Effector memory CD8-positive, alpha-beta T cell (primary cell): ENCODE measurements at regions not wholly inside any gene's neighbourhood (a gene's known extent, or its start where the extent isn't known, plus 50 kb on each side); places are given as distances from the start of the nearest gene placed in this dataset.
A peak's percentile ranks its signal among the peaks of the same experiment; 100 is the strongest.

Experiments used
- ATAC-seq: fragments of 150-1000 bp; cut with Tn5 transposase; replicated peaks from 2 replicates; pipeline ENCODE4 v1.10.0; 2021; ENCODE audit warnings: mild to moderate bottlenecking, moderate library complexity
- DNase-seq, 3 experiments: peaks; one replicate each; pipeline ENCODE4 v3.0.0; 2021
- H3K27ac Mint-ChIP-seq, 2 donors: one replicate each; pipeline ENCODE4 v1.8.0; 2022; ENCODE audit warnings: mild to moderate bottlenecking in 2 of 2, mixed read lengths in 2 of 2, moderate library complexity in 2 of 2
- H3K27me3 Mint-ChIP-seq, 2 donors: one replicate each; pipeline ENCODE4 v1.8.0; 2022; ENCODE audit warnings: mixed read lengths in 2 of 2
- H3K36me3 Mint-ChIP-seq: one replicate; pipeline ENCODE4 v1.8.0; 2022; ENCODE audit warnings: mild to moderate bottlenecking, moderate library complexity, mixed read lengths; ENCODE audit not compliant: insufficient read depth
- H3K4me1 Mint-ChIP-seq, 2 donors: one replicate each; pipeline ENCODE4 v1.8.0; 2022; ENCODE audit warnings: low read depth in 2 of 2, mixed read lengths in 2 of 2
- H3K4me3 Mint-ChIP-seq, 2 donors: one replicate each; pipeline ENCODE4 v1.8.0; 2022; ENCODE audit warnings: mild to moderate bottlenecking in 2 of 2, mixed read lengths in 2 of 2, moderate library complexity in 2 of 2
- H3K9me3 Mint-ChIP-seq, 2 donors: one replicate each; pipeline ENCODE4 v1.8.0; 2022; ENCODE audit warnings: mixed read lengths in 2 of 2

DNA sequence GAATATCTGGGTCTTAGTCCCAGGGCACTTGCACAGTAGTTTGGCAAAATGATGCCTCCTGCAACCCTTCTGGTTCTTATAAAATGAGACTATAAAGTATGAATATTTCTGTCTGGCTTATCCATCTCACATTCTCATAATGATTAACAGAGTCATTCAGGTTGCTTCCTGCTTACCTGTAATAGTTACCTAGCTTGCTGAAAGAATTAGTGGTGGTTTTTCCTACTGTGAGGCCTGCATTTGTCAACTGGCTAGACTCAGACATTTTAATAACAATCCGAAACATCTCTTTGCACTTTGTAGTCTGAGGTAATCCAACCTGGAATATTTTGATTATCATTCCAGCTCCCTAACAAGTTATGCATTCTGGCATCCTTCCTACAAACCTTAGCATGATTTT, 75.6 kb upstream of the POU1F1 start:
- Mint-ChIP-seq H3K27ac (no peak overlapping the region), H3K36me3 (no peaks in the 10 kb centered on the region), H3K27me3 (peaks cover 0 to 11% of the 10 kb centered on the region in 2 donors), H3K4me3 (no peak overlapping the region), H3K4me1 (no peaks in the 10 kb centered on the region), H3K9me3 (no peaks in the 10 kb centered on the region)
- DNase-seq = no peak
- ATAC-seq = no peak

DNA sequence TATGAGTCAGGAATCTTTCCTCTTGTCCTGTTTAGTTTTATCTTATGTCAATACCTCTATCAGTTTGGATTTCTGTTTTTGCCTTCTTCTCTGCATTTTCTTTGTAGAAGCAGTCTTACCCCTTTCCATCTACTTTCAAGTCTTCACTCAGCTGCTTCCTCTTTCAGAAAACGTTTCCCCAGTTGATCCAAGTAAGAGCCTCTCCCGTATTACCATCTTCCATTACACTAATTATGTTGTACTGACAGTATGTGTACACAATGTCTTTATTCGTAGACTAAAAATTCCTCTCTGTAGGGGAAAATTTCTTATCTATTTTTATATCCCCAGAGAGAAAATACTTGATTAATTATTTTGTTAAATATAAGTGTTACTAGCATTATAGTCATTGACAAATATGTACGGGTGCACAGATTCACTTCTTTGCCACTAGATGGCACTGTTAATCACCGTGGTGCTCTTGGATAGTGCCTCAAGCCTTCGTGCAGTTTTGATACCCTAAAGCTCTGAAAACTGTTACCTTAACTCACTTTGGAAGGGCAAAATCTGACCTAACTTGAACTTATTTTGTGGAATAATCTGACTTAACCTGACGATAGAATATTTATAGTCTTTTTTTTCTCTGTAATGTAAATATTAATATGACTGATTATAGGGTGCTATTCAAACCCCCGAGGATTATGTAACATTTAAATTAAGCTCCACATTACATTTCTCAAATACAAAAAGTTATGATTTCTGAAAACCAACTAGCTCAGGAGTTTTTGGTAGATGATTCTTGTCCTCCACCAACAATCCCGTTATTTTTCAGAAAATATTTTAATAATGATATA, 74.2 kb upstream of the POU1F1 start:
- Mint-ChIP-seq H3K36me3 (no peaks in the 10 kb centered on the region), H3K9me3 (no peaks in the 10 kb centered on the region), H3K27ac (no peak overlapping the region), H3K27me3 (peaks cover 0 to 11% of the 10 kb centered on the region in 2 donors), H3K4me3 (no peak overlapping the region), H3K4me1 (no peaks in the 10 kb centered on the region)
- DNase-seq (peak; percentile 5 to 14 (median 12)), ATAC-seq (peak; percentile 89)

DNA sequence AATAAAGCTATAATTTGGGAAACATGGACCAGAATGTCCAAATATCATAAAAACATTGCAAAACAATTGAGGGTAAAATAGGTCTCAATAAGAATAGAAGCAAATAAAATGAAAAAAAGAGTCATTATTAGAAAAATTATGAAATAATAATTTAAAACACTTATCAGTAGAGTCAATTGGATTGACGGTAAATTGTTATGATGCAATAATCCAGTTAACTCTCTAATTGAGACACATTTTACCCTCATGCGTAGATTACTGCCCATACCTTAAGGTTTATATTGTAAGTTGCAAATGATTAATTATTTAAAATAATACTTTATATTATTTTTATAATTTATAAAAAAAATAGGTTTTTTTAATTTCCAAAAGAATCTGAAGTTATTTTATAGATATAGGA, 73.4 kb upstream of the POU1F1 start:
- no peaks in the 10 kb centered on the region for H3K9me3 Mint-ChIP-seq
- DNase-seq = no peak
- H3K27ac Mint-ChIP-seq = no peak overlapping the region
- ATAC-seq = no peak
- H3K4me3 Mint-ChIP-seq = no peak overlapping the region
- peaks cover 3 to 16% of the 10 kb centered on the region in 2 donors for H3K27me3 Mint-ChIP-seq
- no peaks in the 10 kb centered on the region for H3K4me1 Mint-ChIP-seq
- no peaks in the 10 kb centered on the region for H3K36me3 Mint-ChIP-seq

DNA sequence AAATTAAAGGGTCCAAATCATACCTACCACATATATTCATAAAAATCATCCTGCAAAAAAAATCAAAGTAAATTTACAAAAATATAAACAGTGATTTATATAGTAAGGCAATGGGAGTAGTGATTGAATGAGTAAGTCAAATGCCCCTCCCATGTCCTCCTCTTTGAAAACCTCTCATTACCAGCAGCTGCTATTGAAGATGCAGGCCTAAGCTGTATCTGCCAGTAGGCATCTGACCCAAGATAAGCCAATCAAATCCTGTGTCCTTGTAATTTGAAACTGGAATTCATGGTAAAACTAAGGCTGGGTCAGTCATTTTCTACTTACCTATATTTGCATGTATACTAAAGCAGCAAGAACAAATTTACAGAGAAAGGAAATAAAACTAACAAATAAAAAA, 60.4 kb upstream of the POU1F1 start:
- H3K4me3 Mint-ChIP-seq = no peak overlapping the region
- ATAC-seq (no peak), DNase-seq (no peak)
- no peaks in the 10 kb centered on the region for H3K36me3 Mint-ChIP-seq
- H3K4me1 Mint-ChIP-seq = no peaks in the 10 kb centered on the region
- no peaks in the 10 kb centered on the region for H3K9me3 Mint-ChIP-seq
- H3K27me3 Mint-ChIP-seq = no peaks in the 10 kb centered on the region
- H3K27ac Mint-ChIP-seq = no peak overlapping the region

DNA sequence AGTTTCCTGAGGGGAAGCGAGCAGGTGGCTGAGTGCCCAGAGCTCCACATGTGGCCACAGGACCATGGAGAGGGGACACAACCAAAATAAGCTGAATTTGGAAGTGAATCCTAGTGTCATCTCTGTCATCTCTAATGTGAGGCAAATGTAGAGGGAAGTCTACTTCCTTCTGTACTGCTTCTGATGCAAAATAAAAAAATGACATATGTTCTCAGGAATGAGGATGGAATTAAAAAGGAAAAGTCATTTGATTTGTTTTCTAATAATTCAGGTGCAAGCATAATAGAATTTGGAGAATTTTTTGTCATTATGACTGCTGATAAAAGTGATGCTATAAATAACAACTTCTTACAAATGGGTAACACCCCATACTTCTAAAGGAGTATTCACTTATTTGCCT, 59.5 kb upstream of the POU1F1 start:
- no peaks in the 10 kb centered on the region for H3K9me3 Mint-ChIP-seq
- ATAC-seq (no peak), DNase-seq (no peak)
- no peak overlapping the region for H3K4me3 Mint-ChIP-seq
- H3K27me3 Mint-ChIP-seq = no peaks in the 10 kb centered on the region
- H3K4me1 Mint-ChIP-seq = no peaks in the 10 kb centered on the region
- H3K36me3 Mint-ChIP-seq = no peaks in the 10 kb centered on the region
- no peak overlapping the region for H3K27ac Mint-ChIP-seq

DNA sequence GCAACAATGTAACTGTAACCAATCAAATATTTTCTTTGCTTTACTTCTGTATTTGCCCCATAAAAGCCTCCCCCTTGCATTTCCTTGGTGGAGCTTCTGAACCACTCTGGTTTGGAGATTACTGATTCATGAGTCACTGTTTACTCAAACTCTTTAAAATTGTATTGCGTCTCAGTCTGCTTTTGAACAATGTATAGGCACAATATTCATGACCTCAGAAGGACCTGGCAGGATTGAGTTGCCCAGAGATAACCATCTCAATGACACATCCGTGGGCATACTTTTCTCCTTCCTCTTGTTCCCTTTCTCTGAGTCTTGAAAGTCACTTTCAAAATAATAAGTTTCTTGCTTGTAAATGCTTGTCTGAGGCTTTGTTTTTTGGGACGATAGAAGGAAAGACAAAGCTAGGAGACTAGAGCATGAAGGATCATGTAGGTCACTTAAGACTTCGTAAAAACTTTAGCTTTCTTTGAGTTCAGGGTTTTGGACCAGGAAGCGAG, 57.1 kb upstream of the POU1F1 start:
- ATAC-seq (peak; percentile 29), DNase-seq (no peak)
- no peak overlapping the region for H3K27ac Mint-ChIP-seq

DNA sequence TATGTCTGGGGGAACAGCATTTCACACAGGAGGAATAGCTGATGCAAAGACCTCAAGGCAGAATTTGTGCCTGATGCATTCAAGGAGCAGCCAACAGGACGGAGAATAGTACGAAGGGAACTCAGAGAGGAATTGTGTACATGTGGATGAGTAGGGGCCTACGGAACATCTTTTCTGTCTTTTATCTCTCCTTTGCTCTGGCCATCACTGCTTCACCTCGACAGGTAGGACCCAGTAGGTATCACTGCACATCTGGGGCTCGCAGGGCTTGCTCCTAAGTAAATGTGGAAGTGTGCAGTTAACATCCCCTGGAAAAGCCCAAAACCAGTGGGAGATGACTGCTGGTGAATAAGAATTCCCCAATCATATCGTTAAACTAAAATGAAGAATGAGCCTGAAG, 56.4 kb upstream of the POU1F1 start:
- Mint-ChIP-seq H3K36me3 (no peaks in the 10 kb centered on the region), H3K27me3 (no peaks in the 10 kb centered on the region), H3K4me1 (no peaks in the 10 kb centered on the region), H3K4me3 (no peak overlapping the region), H3K27ac (no peak overlapping the region), H3K9me3 (no peaks in the 10 kb centered on the region)
- ATAC-seq = no peak
- no peak for DNase-seq

More for the DNA sequence above, 57.1 kb upstream of the POU1F1 start:
- Mint-ChIP-seq H3K4me3 (no peak overlapping the region), H3K4me1 (no peaks in the 10 kb centered on the region), H3K27me3 (no peaks in the 10 kb centered on the region), H3K36me3 (no peaks in the 10 kb centered on the region), H3K9me3 (no peaks in the 10 kb centered on the region)

DNA sequence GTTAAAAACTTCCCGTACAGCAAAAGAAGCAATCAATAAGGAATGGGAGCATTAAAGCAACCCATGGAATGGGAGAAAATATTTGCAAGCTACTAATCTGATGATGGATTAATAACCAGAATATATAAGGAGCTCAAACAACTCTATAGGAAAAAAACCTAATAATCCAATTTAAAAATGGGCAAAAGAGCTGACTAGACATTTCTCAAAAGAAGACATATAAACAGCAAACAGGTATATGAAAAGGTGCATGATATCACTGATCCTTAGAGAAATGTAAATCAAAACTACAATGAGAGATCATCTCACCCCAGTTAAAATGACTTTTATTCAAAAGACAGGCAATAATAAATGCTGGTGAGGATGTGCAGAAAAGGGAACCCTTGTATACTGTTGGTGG, 52.7 kb upstream of the POU1F1 start:
- H3K36me3 Mint-ChIP-seq = no peaks in the 10 kb centered on the region
- no peak for DNase-seq
- no peaks in the 10 kb centered on the region for H3K4me1 Mint-ChIP-seq
- H3K27me3 Mint-ChIP-seq = peaks cover 6 to 8% of the 10 kb centered on the region in 2 donors
- H3K4me3 Mint-ChIP-seq = no peak overlapping the region
- no peaks in the 10 kb centered on the region for H3K9me3 Mint-ChIP-seq
- ATAC-seq = no peak
- H3K27ac Mint-ChIP-seq = no peak overlapping the region
